ENCODE measurements at regions not wholly inside any gene's neighbourhood (a gene's known extent, or its start where the extent isn't known, plus 50 kb on each side); places are given as distances from the start of the nearest gene placed in this dataset.

DNA sequence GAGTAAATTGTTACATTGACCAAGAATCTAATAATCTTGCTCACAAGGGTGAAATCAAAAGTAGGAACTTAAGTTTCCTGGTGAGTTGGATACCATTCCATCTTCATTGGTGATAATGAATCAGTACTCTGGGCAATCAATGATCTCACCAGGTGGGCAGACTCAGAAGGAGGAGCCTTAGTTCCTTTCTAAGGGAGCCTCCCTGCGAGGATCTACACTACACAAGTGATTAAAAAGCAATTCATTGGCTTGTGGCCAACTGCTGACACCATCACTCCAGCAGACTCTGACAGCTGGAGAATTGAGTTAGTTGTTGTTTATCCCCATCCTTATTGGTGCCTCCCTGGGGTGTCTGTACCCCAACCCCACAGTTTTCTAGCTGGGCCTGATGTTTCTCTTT is 84.1 kb upstream of the VANGL1 start:
- 7 to 44% (median 20%) methylated on average over 1 of the region's 1 CpG for WGBS, 3 donors
- DNase-seq, result peak; percentile 13 to 29
- Histone ChIP-seq H3K27ac (ENCODE audit: low read depth in 1 of 3, low read length in 2 of 3) (no peak overlapping the region), H3K27me3 (ENCODE audit: control insufficient read depth in 3 of 3, insufficient read depth in 3 of 3, low read length in 3 of 3) (peaks cover 0 to 2% (median 0%) of the 10 kb centered on the region in 3 donors), H3K4me3 (ENCODE audit: low read depth in 1 of 3, low read length in 3 of 3) (no peak overlapping the region), H3K4me1 (ENCODE audit: control insufficient read depth in 3 of 3, insufficient read depth in 2 of 3, low read depth in 1 of 3, low read length in 2 of 3) (no peaks in the 10 kb centered on the region), H3K9me3 (ENCODE audit: control insufficient read depth in 2 of 2, insufficient read depth in 1 of 2, low read depth in 1 of 2, low read length in 1 of 2) (no peaks in the 10 kb centered on the region), H3K36me3 (ENCODE audit: control insufficient read depth in 3 of 3, insufficient read depth in 2 of 3, low read depth in 1 of 3, low read length in 3 of 3) (no peaks in the 10 kb centered on the region)
- FAIRE-seq, result no peak

- no peaks in the 10 kb centered on the region for H3K36me3 ChIP-seq (ENCODE audit: control insufficient read depth in 3 of 3, insufficient read depth in 2 of 3, low read depth in 1 of 3, low read length in 3 of 3)
- H3K4me1 ChIP-seq (ENCODE audit: control insufficient read depth in 3 of 3, insufficient read depth in 2 of 3, low read depth in 1 of 3, low read length in 2 of 3), result no peaks in the 10 kb centered on the region
- DNase-seq, result no peak
- H3K9me3 ChIP-seq (ENCODE audit: control insufficient read depth in 2 of 2, insufficient read depth in 1 of 2, low read depth in 1 of 2, low read length in 1 of 2), result no peaks in the 10 kb centered on the region
- no peak overlapping the region for H3K4me3 ChIP-seq (ENCODE audit: low read depth in 1 of 3, low read length in 3 of 3)
- H3K27me3 ChIP-seq (ENCODE audit: control insufficient read depth in 3 of 3, insufficient read depth in 3 of 3, low read length in 3 of 3), result peaks cover 0 to 2% (median 0%) of the 10 kb centered on the region in 3 donors
- FAIRE-seq, result no peak
- H3K27ac ChIP-seq (ENCODE audit: low read depth in 1 of 3, low read length in 2 of 3), result no peak overlapping the region
- WGBS, 3 donors, result 91 to 100% (median 94%) methylated on average over 1 of the region's 1 CpG
Observed at GRCh38 chr1:115556236-115556635, 85.5 kb upstream of the VANGL1 start.

- no peak for FAIRE-seq
- no peak for DNase-seq
- WGBS, 3 donors, result 30 to 56% (median 33%) methylated on average over 2 of the region's 2 CpGs
- H3K36me3 ChIP-seq (ENCODE audit: control insufficient read depth in 3 of 3, insufficient read depth in 2 of 3, low read depth in 1 of 3, low read length in 3 of 3), result no peaks in the 10 kb centered on the region
- H3K27me3 ChIP-seq (ENCODE audit: control insufficient read depth in 3 of 3, insufficient read depth in 3 of 3, low read length in 3 of 3), result peaks cover 0 to under 1% (median 0%) of the 10 kb centered on the region in 3 donors
- no peak overlapping the region for H3K4me3 ChIP-seq (ENCODE audit: low read depth in 1 of 3, low read length in 3 of 3)
- no peaks in the 10 kb centered on the region for H3K9me3 ChIP-seq (ENCODE audit: control insufficient read depth in 2 of 2, insufficient read depth in 1 of 2, low read depth in 1 of 2, low read length in 1 of 2)
- no peaks in the 10 kb centered on the region for H3K4me1 ChIP-seq (ENCODE audit: control insufficient read depth in 3 of 3, insufficient read depth in 2 of 3, low read depth in 1 of 3, low read length in 2 of 3)
- H3K27ac ChIP-seq (ENCODE audit: low read depth in 1 of 3, low read length in 2 of 3), result no peak overlapping the region
Observed at GRCh38 chr1:115555446-115555845, 86.3 kb upstream of the VANGL1 start.

- DNase-seq, result no peak
- H3K27me3 ChIP-seq (ENCODE audit: control insufficient read depth in 3 of 3, insufficient read depth in 3 of 3, low read length in 3 of 3), result no peaks in the 10 kb centered on the region
- no peak overlapping the region for H3K4me3 ChIP-seq (ENCODE audit: low read depth in 1 of 3, low read length in 3 of 3)
- H3K4me1 ChIP-seq (ENCODE audit: control insufficient read depth in 3 of 3, insufficient read depth in 2 of 3, low read depth in 1 of 3, low read length in 2 of 3), result no peaks in the 10 kb centered on the region
- no peak overlapping the region for H3K27ac ChIP-seq (ENCODE audit: low read depth in 1 of 3, low read length in 2 of 3)
- 56 to 68% (median 57%) methylated on average over 6 of the region's 6 CpGs for WGBS, 3 donors
- no peaks in the 10 kb centered on the region for H3K36me3 ChIP-seq (ENCODE audit: control insufficient read depth in 3 of 3, insufficient read depth in 2 of 3, low read depth in 1 of 3, low read length in 3 of 3)
- no peaks in the 10 kb centered on the region for H3K9me3 ChIP-seq (ENCODE audit: control insufficient read depth in 2 of 2, insufficient read depth in 1 of 2, low read depth in 1 of 2, low read length in 1 of 2)
- FAIRE-seq, result no peak
Observed at GRCh38 chr1:115547696-115548095, 94.1 kb upstream of the VANGL1 start.

DNA sequence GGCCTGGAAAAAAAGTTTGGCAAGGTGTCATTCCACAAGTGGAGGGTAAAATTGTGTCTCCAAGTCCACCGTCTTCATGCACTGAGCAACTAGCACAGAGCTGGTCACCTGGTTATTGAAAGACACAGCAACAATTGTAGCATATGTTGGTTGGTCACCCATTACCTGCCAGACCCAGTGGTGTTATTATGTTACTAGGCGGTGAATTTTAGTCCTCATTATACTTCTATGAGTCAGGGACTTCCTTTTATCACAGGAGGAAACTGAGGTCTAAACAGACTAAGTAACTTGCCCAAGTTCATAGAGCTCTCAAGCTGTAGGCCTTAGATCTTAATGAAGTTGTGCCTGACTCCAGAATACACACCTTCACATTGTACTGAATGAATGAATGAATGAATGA is 94.9 kb upstream of the VANGL1 start:
- DNase-seq (no peak), FAIRE-seq (no peak)
- Histone ChIP-seq H3K27ac (ENCODE audit: low read depth in 1 of 3, low read length in 2 of 3) (no peak overlapping the region), H3K27me3 (ENCODE audit: control insufficient read depth in 3 of 3, insufficient read depth in 3 of 3, low read length in 3 of 3) (no peaks in the 10 kb centered on the region), H3K9me3 (ENCODE audit: control insufficient read depth in 2 of 2, insufficient read depth in 1 of 2, low read depth in 1 of 2, low read length in 1 of 2) (no peaks in the 10 kb centered on the region), H3K4me1 (ENCODE audit: control insufficient read depth in 3 of 3, insufficient read depth in 2 of 3, low read depth in 1 of 3, low read length in 2 of 3) (no peaks in the 10 kb centered on the region), H3K4me3 (ENCODE audit: low read depth in 1 of 3, low read length in 3 of 3) (no peak overlapping the region), H3K36me3 (ENCODE audit: control insufficient read depth in 3 of 3, insufficient read depth in 2 of 3, low read depth in 1 of 3, low read length in 3 of 3) (no peaks in the 10 kb centered on the region)
- WGBS, 3 donors, result 87 to 97% (median 91%) methylated on average over 2 of the region's 2 CpGs

DNA sequence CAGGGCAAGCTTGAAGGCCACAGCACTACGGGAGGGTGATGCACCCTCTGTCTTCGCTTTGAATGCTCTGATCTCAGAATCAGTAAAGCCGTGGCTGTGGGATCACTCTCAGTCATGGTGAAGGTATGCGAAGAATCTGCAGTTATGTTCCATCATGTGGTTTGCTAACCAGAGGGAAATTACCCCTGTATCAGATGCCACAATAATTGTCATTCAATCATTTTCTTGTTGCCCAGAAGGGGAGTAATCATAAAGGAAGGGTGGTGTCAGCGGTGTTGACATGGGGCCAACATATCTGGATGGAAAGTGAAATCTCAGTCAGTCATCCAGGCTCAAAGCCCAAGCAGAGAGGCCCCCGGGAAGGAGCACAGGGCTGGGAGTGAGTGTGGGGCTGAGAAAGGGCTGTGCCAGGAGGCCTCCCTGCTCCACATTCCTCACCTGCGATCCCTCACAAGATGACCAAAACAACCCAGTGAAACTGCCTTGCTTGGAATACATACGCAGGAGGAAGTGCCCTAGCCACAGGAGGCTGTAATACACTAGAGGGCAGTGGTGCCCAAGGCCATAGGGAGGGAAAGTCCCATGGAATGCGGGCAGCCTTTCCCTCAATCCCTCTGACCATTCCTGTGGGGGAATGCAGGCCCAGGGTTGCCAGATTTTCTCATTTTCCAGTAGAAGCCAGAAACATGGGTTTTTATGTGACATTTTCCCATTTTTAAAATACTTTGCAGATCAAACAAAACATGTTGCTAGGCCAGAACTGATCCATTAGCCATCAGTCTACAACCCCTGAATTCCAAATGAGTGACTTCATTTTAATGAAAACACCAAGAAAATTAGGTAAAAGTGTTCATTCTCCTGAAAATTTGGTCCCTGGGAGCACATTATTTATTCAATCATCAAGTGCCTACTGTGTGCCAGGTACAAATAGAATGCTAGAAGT is 95.7 kb upstream of the VANGL1 start:
- peak; percentile 55 to 74 for DNase-seq
- FAIRE-seq, result no peak
- no peaks in the 10 kb centered on the region for H3K9me3 ChIP-seq (ENCODE audit: control insufficient read depth in 2 of 2, insufficient read depth in 1 of 2, low read depth in 1 of 2, low read length in 1 of 2)
- no peaks in the 10 kb centered on the region for H3K4me1 ChIP-seq (ENCODE audit: control insufficient read depth in 3 of 3, insufficient read depth in 2 of 3, low read depth in 1 of 3, low read length in 2 of 3)
- H3K27me3 ChIP-seq (ENCODE audit: control insufficient read depth in 3 of 3, insufficient read depth in 3 of 3, low read length in 3 of 3), result no peaks in the 10 kb centered on the region
- no peak overlapping the region for H3K27ac ChIP-seq (ENCODE audit: low read depth in 1 of 3, low read length in 2 of 3)
- H3K36me3 ChIP-seq (ENCODE audit: control insufficient read depth in 3 of 3, insufficient read depth in 2 of 3, low read depth in 1 of 3, low read length in 3 of 3), result no peaks in the 10 kb centered on the region
- no peak overlapping the region for H3K4me3 ChIP-seq (ENCODE audit: low read depth in 1 of 3, low read length in 3 of 3)
- WGBS, 3 donors, result 30 to 49% (median 34%) methylated on average over 9 of the region's 9 CpGs

- DNase-seq, result no peak
- H3K4me1 ChIP-seq (ENCODE audit: control insufficient read depth in 3 of 3, insufficient read depth in 2 of 3, low read depth in 1 of 3, low read length in 2 of 3), result no peaks in the 10 kb centered on the region
- no peaks in the 10 kb centered on the region for H3K27me3 ChIP-seq (ENCODE audit: control insufficient read depth in 3 of 3, insufficient read depth in 3 of 3, low read length in 3 of 3)
- H3K9me3 ChIP-seq (ENCODE audit: control insufficient read depth in 2 of 2, insufficient read depth in 1 of 2, low read depth in 1 of 2, low read length in 1 of 2), result no peaks in the 10 kb centered on the region
- 79 to 83% (median 80%) methylated on average over 15 of the region's 15 CpGs for WGBS, 3 donors
- FAIRE-seq, result no peak
- no peak overlapping the region for H3K4me3 ChIP-seq (ENCODE audit: low read depth in 1 of 3, low read length in 3 of 3)
- no peaks in the 10 kb centered on the region for H3K36me3 ChIP-seq (ENCODE audit: control insufficient read depth in 3 of 3, insufficient read depth in 2 of 3, low read depth in 1 of 3, low read length in 3 of 3)
- H3K27ac ChIP-seq (ENCODE audit: low read depth in 1 of 3, low read length in 2 of 3), result no peak overlapping the region
Observed at GRCh38 chr1:115545096-115545720, 96.6 kb upstream of the VANGL1 start.

DNA sequence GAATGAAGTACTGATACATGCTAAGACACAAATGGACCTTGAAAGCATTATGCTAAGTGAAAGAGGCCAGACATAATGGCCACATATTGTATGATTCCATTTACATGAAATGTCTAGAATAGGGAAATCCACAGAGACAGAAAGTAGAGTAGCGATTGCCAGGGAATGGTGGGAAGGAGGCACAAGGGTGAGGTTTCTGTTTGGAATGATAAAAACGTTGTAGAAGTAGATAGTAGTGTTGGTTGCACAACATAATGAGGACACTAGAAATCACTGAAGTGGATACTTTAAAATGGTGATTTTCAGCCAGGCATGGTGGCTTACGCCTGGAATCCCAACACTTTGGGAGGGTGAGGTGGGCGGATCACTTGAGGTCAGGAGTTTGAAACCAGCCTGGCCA is 97.6 kb upstream of the VANGL1 start:
- H3K4me1 ChIP-seq (ENCODE audit: control insufficient read depth in 3 of 3, insufficient read depth in 2 of 3, low read depth in 1 of 3, low read length in 2 of 3), result no peaks in the 10 kb centered on the region
- no peaks in the 10 kb centered on the region for H3K27me3 ChIP-seq (ENCODE audit: control insufficient read depth in 3 of 3, insufficient read depth in 3 of 3, low read length in 3 of 3)
- H3K4me3 ChIP-seq (ENCODE audit: low read depth in 1 of 3, low read length in 3 of 3), result no peak overlapping the region
- DNase-seq (no peak), FAIRE-seq (no peak)
- H3K9me3 ChIP-seq (ENCODE audit: control insufficient read depth in 2 of 2, insufficient read depth in 1 of 2, low read depth in 1 of 2, low read length in 1 of 2), result no peaks in the 10 kb centered on the region
- H3K36me3 ChIP-seq (ENCODE audit: control insufficient read depth in 3 of 3, insufficient read depth in 2 of 3, low read depth in 1 of 3, low read length in 3 of 3), result no peaks in the 10 kb centered on the region
- 75 to 78% (median 75%) methylated on average over 4 of the region's 4 CpGs for WGBS, 3 donors
- H3K27ac ChIP-seq (ENCODE audit: low read depth in 1 of 3, low read length in 2 of 3), result no peak overlapping the region

Measured in small intestine (tissue), 7 donors.